Thyroid gland (tissue), 4 donors: ENCODE measurements at regions not wholly inside any gene's neighbourhood (a gene's known extent, or its start where the extent isn't known, plus 50 kb on each side); places are given as distances from the start of the nearest gene placed in this dataset.

Source experiments
- DNase-seq, 2 donors: peaks; one replicate each; pipeline ENCODE4 v3.0.0-alpha.2; 2019
- H3K27ac ChIP-seq, 3 donors: fragments of 200-600 bp; sonication (generic); 1 replicate in 2 of 3; 2 replicates in 1 of 3; pipeline ENCODE4 v1.5.1; 2016 to 2019; ENCODE audit warnings: mild to moderate bottlenecking in 1 of 3, moderate library complexity in 1 of 3
- H3K27me3 ChIP-seq: fragments of 200-600 bp; sonication (generic); one replicate; pipeline ENCODE4 v1.5.1; 2019
- H3K36me3 ChIP-seq, 2 donors: fragments of 200-600 bp; sonication (generic); one replicate each; pipeline ENCODE4 v1.5.1; 2016 to 2019
- H3K4me1 ChIP-seq, 2 donors: fragments of 200-600 bp; sonication (generic); one replicate each; pipeline ENCODE4 v1.5.1; 2017 to 2019
- H3K4me3 ChIP-seq, 3 donors: fragments of 200-600 bp; sonication (generic); replicated peaks in 1 of 3; 1 replicate in 2 of 3; 2 replicates in 1 of 3; pipeline ENCODE4 v1.5.1; 2016; ENCODE audit warnings: mild to moderate bottlenecking in 1 of 3
- H3K9me3 ChIP-seq: fragments of 200-600 bp; sonication (generic); one replicate; pipeline ENCODE4 v1.5.1; 2017
- CTCF ChIP-seq, 6 experiments: fragments of 200-600 bp in 3 of 6; fragments of 450-650 bp in 3 of 6; sonication (generic) in 3 of 6; IDR thresholded peaks; one replicate each; pipeline ENCODE4 v1.5.1; 2016 to 2019; ENCODE audit warnings: antibody characterized with exemption in 6 of 6, mild to moderate bottlenecking in 2 of 6, inconsistent platforms in 1 of 6, moderate library complexity in 1 of 6
- POLR2A ChIP-seq, 2 donors: fragments of 450-650 bp; IDR thresholded peaks; one replicate each; pipeline ENCODE4 v1.6.1; 2017; ENCODE audit warnings: antibody characterized with exemption in 2 of 2, mild to moderate bottlenecking in 2 of 2, moderate library complexity in 1 of 2
- WGBS, 2 donors: methylation state at CpG; one replicate each; pipeline ENCODE4 v1.1.5; 2017; 5-methylcytosine and 5-hydroxymethylcytosine counted together
- intact Hi-C: fragments of 100-400 bp; cut with DNase I; formaldehyde crosslinking; loops from one replicate; pipeline ENCODE4 v1.15.1; 2023

GRCh38 chr4:157932936-157933335 is 239.9 kb downstream of the GASK1B start:
- no peak for TF ChIP-seq CTCF (IDR thresholded peaks at IDR 0.05)
- TF ChIP-seq POLR2A (IDR thresholded peaks at IDR 0.05) = no peak
- Histone ChIP-seq H3K4me1 (no peaks in the 10 kb centered on the region), H3K9me3 (no peaks in the 10 kb centered on the region), H3K27ac (no peak overlapping the region), H3K4me3 (no peak overlapping the region), H3K27me3 (no peaks in the 10 kb centered on the region), H3K36me3 (no peaks in the 10 kb centered on the region)
- WGBS, 2 donors = 92 to 94% methylated on average over 1 of the region's 1 CpG
- DNase-seq = no peak
- intact Hi-C loops = no loop called here

GRCh38 chr4:157929486-157929885 is 243.3 kb downstream of the GASK1B start:
- no peaks in the 10 kb centered on the region for H3K4me1 ChIP-seq
- H3K4me3 ChIP-seq = no peak overlapping the region
- no peak for DNase-seq
- H3K27me3 ChIP-seq = no peaks in the 10 kb centered on the region
- 87 to 89% methylated on average over 1 of the region's 1 CpG for WGBS, 2 donors
- intact Hi-C loops = no loop called here
- H3K9me3 ChIP-seq = no peaks in the 10 kb centered on the region
- no peak for TF ChIP-seq POLR2A (IDR thresholded peaks at IDR 0.05)
- no peak for TF ChIP-seq CTCF (IDR thresholded peaks at IDR 0.05)
- H3K27ac ChIP-seq = no peak overlapping the region
- no peaks in the 10 kb centered on the region for H3K36me3 ChIP-seq

- H3K4me3 ChIP-seq = no peak overlapping the region
- TF ChIP-seq POLR2A (IDR thresholded peaks at IDR 0.05) (no peak), CTCF (IDR thresholded peaks at IDR 0.05) (no peak)
- no peaks in the 10 kb centered on the region for H3K9me3 ChIP-seq
- no peak for DNase-seq
- H3K36me3 ChIP-seq = no peaks in the 10 kb centered on the region
- 61 to 73% methylated on average over 2 of the region's 2 CpGs for WGBS, 2 donors
- H3K4me1 ChIP-seq = no peaks in the 10 kb centered on the region
- H3K27ac ChIP-seq = no peak overlapping the region
- H3K27me3 ChIP-seq = no peaks in the 10 kb centered on the region
- intact Hi-C loops = no loop called here
Measured at GRCh38 chr4:157918036-157918832, 254.6 kb downstream of the GASK1B start.

GRCh38 chr4:157912212-157912611 is 260.6 kb downstream of the GASK1B start:
- intact Hi-C loops = no loop called here
- Histone ChIP-seq H3K27ac (no peak overlapping the region), H3K27me3 (no peaks in the 10 kb centered on the region), H3K9me3 (no peaks in the 10 kb centered on the region), H3K4me3 (no peak overlapping the region), H3K36me3 (no peaks in the 10 kb centered on the region), H3K4me1 (no peaks in the 10 kb centered on the region)
- DNase-seq = no peak
- TF ChIP-seq CTCF (IDR thresholded peaks at IDR 0.05) (no peak), POLR2A (IDR thresholded peaks at IDR 0.05) (no peak)
- WGBS, 2 donors = 83% methylated on average over 3 of the region's 3 CpGs

- no peaks in the 10 kb centered on the region for H3K27me3 ChIP-seq
- no peak for DNase-seq
- H3K4me3 ChIP-seq = no peak overlapping the region
- H3K36me3 ChIP-seq = no peaks in the 10 kb centered on the region
- no peaks in the 10 kb centered on the region for H3K4me1 ChIP-seq
- H3K27ac ChIP-seq = no peak overlapping the region
- no peaks in the 10 kb centered on the region for H3K9me3 ChIP-seq
- 90 to 97% methylated on average over 1 of the region's 1 CpG for WGBS, 2 donors
- TF ChIP-seq CTCF (IDR thresholded peaks at IDR 0.05) (no peak), POLR2A (IDR thresholded peaks at IDR 0.05) (no peak)
- intact Hi-C loops = no loop called here
Measured at GRCh38 chr4:157911662-157912061, 261.2 kb downstream of the GASK1B start.
